SIG-M5 (cell line): ENCODE measurements at regions not wholly inside any gene's neighbourhood (a gene's known extent, or its start where the extent isn't known, plus 50 kb on each side); places are given as distances from the start of the nearest gene placed in this dataset.
"Not testable (repeated sequence)": the region's sequence is repeated elsewhere in the genome, so short reads cannot be mapped to it uniquely, and the experiment has no call there.

Experiments used
- DNase-seq: peaks from one replicate; lab custom pipeline; 2025; lab: John Stamatoyannopoulos, UW

DNA sequence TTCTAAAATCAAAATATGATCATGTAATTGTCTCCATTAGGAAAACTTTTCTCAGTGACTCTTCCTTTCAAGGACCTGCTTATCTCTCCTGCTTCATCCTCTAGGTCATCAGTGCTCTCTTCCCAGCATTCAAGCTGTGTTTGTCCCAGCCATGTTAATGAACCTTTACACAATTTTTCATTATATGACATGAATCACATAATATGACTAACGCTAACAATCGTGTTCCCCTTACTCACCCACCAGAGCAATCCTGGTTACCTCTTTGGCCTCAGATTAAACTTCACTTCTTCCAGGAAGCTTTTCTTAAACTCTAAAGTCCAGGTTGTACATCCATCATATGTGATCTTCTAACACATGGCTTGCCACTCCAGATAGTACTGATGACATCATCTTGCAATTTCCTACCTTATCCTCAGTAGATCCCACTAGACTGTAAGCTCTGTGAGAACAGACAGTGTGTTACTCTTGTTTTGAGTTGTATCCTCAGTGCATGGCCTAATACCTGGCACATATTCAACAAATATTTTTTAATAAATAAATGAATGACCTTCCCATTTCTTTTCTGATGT is 882.9 kb upstream of the ZEB2 start:
- no peak for DNase-seq

DNA sequence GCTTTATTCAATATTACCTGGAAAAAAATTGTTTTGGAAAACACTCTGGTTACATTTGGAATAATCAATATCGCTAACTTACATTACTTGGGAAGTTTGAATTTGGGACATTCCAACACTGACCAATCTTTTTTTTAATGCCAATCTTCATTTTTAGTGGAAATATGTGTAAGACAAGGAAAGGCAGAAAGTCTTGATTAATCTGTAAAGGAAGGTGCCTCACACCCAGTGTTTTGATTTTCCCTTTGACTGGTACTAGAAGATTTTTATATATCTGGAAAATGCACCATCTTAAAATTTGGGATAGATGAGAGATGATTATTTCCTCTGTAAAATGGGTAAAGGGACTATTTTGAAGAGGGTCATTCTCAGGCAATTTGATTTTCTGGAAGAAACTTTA is 879.2 kb upstream of the ZEB2 start:
- no peak for DNase-seq

DNA sequence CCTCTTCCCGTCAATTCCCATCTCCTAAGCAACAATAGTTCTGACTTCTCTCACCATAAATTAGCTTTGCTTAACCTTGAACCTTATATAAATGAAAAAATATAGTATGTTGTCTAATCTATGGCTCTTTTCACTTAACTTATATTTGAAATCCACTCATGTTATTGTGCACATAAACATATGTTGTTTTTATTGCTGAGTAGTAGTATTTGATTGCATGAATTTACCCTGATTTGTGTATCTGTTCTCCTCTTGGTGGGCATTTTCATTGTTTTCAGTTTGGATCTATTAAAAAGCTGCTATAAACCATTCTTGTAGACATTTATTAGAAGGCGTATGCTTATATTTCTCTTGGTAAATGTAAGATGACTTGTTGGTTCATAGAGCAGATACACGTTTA is 874.3 kb upstream of the ZEB2 start:
- no peak for DNase-seq

DNA sequence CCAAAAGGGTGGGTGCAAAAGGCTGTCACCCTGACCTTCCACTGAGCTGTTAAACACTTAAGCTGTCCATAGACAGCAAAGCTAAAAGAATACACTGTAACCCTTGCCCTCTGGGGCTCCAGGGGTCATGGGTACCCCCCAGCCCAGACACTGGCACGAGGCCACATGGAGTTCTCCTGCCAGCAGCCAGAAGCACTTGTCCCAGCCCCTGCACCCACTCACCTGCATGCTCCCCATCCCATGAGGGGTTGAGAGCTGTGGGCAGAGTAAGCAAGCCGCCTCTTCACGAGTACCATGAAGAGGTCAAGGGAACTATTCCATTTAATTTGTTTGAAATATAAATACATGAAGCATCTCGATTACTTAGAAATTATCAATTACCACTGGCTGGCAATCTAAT is 867.1 kb upstream of the ZEB2 start:
- DNase-seq: no peak

DNA sequence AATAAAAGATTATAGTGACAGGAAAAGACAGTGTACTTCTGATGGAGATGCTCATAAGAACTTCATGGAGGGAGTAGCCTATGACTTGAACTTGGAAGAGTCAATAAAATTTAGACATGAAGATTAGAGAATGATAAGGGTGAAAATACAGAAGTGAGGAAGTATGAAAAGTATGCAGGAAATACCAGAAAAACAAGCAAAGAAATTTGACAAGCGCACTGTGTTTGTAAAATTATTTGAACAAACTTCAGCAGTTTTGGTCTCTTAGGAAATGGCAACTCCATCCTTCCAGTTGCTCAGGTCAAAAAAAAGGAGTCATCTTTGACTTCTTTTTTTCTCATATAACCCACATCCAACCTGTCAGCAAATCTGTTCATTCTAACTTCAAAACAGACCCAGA is 864.0 kb upstream of the ZEB2 start:
- DNase-seq: no peak

DNA sequence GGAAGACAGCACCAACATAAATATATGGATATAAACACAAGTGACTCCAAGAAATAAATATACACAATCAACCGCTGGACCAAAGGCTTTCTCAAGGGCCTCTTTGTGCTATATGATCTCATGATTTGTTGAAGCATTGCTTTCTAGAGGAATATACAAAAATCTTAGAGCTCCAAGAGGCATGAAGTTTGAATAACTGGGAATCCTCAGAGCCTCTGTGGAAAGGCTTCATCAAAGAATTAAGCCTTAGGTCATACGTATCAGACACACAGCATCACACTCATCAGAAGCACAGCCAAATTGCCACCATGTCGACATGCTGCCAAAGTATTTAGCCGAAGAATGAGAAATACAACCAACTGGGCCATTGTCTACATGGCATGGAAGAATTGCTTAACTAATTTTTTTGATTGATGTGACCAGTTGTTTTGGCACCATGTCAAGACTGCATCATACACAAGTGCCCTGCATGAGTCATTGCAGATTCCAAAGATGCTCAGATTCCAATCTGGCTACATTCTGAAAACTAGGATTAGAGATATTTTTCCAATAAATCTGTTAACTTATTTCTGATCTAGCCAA is 860.6 kb upstream of the ZEB2 start:
- DNase-seq: no peak

DNA sequence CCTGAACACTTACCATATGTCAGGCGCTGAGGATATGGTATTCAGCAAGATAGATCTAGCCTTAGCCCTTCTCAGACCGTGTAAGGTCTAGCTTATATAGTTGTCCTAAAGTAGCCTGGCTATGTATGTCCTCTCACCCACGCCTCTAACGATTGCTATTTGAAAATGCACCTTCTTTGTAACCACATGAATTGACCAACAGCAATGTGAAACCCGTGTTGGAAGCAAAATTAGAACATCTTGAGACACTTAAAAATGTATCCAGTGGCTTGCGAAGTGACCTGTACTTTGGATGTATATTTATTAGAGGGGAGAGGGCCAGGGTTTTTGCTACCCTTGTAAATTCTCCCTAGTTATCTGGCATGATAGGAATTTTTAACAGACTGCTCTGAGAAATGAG is 860.0 kb upstream of the ZEB2 start:
- no peak for DNase-seq

DNA sequence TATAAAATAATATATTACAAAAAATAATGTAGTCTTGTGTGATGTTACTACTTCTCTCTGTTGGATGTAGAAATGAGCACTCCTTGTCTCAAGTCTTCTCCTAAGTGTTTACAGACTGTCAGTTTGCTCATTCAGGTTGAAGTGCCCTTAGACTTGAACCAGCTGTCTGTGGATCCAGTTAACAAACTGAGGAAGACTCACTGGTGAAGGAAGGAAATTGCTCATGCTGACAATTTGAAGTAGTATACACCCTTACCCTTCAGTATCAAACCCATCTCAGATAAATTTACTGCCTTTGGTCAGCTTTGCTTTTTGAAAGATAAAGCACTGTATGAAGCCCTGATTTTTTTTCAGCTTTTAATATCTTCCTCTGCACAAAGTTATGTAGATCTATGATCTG is 854.2 kb upstream of the ZEB2 start:
- no peak for DNase-seq

DNA sequence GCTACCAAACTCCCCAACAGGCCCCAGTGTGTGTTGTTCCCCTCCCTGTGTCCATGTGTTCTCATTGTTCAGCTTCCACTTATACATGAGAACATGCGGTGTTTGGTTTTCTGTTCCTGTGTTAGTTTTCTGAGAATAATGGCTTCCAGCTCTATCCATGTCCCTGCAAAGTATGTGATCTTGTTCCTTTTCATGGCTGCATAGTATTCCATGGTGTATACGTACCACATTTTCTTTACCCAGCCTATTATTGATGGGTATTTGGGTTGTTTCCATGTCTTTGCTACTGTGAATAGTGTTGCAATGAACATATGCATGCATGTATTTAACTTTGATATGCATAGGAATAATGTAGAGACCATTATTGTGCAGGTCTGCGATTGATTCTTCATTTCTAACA is 847.4 kb upstream of the ZEB2 start:
- not testable (repeated sequence) for DNase-seq

DNA sequence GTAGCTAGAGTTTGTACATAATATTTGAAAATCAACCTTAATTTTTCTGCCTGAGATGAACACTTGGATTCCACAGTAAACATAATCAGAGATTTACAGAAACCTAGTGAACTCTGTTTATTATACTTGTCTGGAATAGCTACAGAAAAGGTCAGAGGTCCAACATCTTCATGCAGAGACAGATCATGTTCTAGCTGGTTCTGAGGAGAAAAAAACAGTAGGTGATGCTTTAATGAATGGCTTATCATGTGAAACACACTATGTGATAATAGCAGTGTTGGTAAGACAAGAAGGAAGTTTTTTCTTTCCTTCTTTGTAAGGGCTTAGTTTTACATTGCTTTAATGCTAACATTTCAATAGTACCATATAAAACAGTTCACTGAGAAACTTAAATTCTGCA is 846.4 kb upstream of the ZEB2 start:
- DNase-seq: no peak

DNA sequence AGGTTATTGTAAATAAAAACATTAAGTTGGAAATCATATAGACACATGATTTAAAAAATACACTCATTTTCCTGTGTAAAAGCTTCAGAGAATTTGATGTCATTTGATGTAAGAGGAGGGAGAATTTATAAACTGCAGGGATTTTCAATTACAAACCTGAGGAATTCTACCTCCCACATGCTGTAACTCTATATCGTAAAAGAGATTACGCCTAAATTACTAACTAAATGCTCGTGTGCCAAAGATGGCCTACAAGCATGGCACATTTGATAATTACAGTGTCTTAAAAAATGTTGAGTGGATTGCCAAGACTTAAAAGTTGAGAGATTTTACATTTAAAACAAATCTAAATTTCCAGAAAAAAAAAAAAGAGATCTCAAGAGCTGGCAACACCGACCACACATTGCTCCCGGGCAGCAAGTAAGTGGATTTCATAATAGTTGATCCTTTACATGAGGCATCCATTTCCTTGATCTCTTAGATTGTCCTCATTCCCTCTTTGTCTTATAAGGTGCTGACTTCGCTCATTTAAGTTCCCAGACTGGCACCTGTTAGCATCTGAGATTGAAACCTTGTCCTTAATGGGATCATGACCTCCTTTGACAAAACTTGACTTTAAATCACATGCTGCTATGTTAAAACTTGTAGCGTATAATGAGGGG is 840.3 kb upstream of the ZEB2 start:
- no peak for DNase-seq

DNA sequence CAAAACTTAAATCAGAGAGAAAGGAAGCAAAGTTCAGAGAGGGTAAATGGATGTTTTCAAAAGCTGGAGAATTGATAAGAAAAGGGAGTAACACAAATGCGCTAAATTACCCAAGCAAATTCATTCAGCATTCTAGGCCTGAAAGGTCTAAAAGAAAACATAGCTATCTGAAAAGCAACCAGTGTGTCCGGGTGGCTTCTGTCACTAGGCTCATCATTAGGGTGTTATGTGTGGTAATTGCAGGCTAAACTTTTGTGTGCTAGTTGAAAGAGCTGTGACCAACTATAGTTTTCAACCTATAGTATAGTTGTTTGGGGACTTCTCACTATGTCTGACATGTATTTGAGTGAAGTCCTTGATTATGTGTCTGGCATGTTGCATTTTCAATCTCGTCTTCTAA is 839.6 kb upstream of the ZEB2 start:
- DNase-seq: no peak

DNA sequence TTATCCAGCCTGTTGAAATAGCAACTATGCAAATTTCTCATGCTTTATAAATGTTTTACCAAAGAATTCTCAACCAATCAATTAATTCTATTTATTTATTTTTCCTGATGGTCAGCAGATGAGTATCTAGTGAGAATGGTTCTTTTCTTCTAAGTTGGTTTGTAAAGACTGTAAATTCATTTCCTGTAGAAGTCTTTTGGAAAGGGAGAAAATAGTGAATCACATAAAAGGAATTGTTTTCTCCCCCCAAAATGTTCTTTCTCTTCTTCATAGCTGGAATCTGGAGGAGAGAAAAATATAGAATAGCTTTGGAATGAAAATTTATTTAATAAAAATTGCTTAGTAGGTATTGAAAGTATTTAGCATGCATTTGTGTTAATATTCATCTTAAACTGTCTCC is 836.1 kb upstream of the ZEB2 start:
- DNase-seq: no peak

DNA sequence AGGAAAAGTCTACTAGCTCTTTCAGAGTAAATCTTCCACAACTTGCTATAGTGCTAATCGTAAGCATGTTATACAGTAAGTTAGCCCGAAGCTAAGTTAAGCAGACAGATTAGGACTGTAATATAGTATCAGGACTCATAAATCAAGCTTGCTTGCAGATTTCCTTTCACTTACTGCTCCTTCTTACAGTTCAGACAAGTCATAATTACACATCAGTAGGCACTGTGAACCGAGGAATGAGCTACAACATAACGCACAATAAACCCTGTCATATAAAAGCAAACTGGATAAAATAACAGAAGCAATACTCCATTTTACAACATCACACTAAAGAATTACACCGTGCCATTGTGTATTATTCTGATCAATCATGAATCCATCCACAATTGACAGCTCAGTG is 832.6 kb upstream of the ZEB2 start:
- no peak for DNase-seq

DNA sequence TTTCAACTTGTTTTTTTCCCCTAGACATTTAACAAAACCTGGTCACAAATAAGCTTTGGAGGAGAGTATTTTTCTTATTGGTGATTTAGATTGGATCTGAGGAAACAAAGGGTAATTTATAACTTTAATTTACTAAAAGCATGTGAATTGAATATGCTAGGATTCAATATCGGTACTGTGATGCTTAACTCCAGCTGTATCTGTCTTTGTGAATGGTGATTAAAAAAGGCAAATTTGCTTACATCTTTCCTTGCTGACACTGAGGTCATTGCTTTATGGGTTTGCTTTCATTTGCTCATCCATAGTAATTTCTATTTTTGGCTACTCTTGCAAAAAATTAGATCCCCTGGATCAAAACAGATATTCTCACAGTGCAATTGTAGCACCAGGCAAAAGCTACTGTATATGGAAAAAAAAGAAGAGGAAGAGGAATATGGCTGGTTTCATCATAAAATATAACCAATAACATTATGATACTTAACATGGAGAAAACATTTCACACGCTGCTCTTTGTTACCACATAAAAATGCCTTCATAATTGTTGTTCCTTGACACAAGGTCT is 832.0 kb upstream of the ZEB2 start:
- DNase-seq: no peak

DNA sequence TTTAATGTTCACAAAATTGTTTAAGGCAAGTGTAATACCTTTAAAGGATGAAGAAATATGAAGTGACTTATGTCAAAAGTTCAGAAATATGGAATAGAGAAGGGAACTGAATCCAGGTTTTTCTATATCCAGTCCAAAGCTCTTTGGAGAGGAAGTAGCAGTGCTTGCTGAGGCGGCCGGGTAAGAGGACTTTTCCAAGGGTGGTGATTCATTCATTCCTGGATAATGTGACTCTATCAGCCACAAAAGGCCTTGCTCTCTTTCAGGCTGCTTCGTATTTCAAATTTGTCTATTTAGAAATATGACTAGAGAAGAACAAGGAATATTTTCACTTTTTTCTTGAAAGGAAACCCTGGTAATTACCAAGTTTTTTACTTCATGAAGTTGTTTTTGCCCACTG is 830.1 kb upstream of the ZEB2 start:
- no peak for DNase-seq

DNA sequence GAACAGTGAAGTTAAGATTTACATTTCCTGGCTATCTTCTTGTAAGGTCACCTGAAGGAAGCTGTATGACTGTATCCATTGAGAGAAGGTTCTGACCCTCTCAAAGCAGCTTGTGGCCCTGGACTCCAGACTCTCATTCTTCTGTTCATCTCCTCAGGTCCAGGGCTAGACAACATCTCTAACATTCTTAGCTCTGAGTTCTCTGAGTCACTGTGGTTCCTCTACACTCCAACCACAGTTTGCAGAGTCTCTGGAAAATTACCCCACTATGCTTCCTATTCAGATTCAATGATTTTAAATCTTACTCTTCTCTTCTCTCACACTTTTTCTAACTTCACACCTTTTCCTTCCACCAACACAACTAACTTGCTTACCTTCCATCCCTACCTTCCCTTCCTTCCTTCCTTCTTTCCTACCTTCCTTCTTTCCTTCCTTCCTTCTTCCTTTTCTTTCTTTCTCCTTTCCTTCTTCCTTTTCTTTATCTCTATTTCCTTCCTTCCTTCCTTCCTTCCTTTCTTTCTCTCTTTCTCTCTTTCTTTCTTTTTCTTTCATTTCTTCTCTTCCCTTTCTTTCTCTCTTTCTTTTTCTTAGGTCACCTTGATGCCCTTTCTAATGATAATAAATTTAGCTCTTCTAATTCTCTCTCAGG is 824.3 kb upstream of the ZEB2 start:
- no peak for DNase-seq

DNA sequence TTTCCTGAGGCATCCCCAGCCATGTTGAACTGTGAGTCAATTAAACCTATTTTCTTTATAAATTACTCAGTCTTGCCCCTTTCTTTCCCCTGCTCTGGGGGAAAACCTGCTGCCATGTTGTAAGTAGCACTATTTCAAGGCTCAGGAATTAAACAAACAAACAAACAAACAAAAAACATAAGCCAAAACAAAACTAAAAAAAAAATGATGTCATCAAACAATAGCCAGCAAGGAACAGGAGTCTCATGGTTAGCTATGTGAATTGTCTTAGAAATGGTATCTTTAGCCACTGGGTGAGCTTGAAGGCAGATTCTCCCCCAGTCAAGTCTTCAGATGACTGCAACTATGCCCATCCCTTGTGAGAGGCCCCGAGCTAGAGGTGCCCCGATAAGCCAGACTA is 823.4 kb upstream of the ZEB2 start:
- DNase-seq: no peak

DNA sequence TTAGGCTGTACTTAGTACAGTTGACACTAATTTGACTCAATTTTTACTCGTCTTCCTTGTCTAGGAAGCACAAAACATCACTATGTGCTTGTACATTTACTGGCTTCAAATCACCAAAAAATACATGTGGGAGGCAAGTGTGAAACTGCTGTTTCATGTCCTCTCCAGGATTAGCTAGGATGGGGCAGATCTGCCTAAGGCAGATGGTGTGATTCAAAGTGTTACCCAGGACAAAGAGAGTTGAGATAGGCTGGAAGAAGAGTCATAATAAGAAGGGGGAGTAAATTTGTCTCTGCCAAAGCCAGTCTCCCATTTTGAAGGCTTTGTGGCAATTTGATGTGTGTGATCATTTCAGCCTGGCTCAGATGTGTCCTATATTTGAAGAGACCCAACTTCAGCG is 821.6 kb upstream of the ZEB2 start:
- DNase-seq: no peak

DNA sequence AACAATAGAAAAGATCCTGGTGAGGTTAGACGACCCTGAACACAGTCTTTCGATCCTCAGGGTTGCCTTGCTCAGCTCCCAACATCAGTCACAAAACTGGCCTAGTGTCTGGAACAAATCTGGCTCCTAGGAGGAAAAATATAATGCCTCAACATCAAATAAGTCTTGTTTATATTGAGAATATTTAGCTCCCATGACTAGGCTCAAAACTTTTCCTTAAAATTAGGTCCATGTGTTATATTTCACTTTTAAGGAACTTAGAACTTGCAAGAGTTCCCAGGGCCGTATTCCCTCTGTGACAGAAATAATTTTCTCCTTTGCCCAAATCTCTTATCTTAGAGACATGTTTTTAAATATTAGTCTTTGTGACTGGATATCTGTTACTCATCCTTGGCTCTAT is 819.7 kb upstream of the ZEB2 start:
- DNase-seq: no peak

DNA sequence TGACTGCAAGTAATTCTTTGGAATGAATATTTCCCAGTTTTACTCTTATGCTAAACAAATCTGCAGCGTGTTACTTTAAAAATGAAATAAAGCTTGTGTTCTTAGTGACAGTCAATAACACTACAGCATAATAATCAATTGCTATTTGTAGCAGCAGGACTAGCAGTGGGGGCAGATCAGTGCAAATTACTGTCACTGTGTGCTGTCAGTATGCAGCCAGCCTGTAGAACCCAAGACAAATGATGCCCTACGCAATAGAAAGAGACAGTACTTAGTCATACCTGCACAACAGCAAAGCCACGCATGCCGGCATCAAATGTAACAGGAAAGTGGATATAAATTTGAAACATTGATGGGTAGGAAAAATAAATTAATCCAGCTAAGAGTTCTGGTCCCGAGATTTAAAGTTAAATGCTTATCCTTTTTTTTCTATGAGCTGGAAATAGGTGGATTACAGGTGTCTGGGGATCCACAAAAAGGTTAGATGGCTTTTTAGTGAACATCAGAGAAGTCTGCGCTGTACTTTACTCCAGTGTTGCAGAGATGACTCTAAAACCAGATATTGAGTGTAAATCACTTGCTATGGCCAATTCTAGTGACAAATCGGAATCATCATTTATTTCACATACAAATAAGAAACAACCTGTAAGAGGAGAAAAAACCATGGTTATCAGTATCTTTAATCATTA is 812.4 kb upstream of the ZEB2 start:
- DNase-seq: no peak

DNA sequence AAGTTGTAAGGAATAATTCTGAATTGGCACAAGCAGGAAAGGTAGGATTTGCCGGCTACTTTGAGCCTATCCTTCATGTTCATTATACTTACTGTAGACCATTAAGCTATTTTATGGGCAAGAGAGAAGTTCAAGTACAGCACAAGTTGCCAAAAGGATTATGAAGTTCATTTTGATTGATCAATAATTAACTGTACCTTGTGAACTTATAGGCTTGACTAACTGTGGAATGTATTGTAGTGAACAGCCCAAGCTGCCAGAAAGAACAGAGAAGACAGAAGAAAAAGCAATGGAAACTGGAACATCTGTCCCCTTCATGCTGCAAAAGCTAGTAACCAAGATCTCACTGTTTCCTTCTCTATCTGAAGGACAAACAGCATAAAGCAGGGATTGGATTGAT is 810.1 kb upstream of the ZEB2 start:
- DNase-seq: no peak

DNA sequence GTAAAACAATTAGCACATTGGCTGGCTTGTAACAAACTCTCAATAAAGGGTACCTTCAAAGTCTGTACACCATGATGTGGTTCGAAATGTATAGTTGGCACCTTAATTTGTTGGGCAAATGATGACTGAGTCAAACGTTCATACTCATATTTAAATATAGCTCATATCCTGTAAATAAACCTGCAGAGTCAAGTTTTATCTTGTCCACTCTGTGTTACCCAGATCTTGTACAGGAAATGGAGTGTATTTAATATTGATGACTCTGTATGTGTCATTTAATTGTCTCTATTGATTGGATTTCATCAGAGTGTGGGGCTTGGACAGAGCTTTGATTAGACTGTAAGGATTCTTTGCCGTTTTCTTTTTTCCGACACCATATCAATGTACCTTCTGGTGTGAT is 805.6 kb upstream of the ZEB2 start:
- DNase-seq: no peak
